ENCODE measurements at regions not wholly inside any gene's neighbourhood (a gene's known extent, or its start where the extent isn't known, plus 50 kb on each side); places are given as distances from the start of the nearest gene placed in this dataset.
"Not testable (repeated sequence)": the region's sequence is repeated elsewhere in the genome, so short reads cannot be mapped to it uniquely, and the experiment has no call there.

GRCh38 chr4:158407961-158408360 lies 113.7 kb upstream of the RXFP1 start:
- DNase-seq, result not testable (repeated sequence)

- DNase-seq, result no peak
These were observed 111.4 kb upstream of the RXFP1 start for GRCh38 chr4:158410272-158410671.

GRCh38 chr4:158411269-158411668 lies 110.4 kb upstream of the RXFP1 start:
- DNase-seq, result peak; percentile 92

- not testable (repeated sequence) for DNase-seq
These were observed 103.0 kb upstream of the RXFP1 start for GRCh38 chr4:158418679-158419078.

GRCh38 chr4:158420782-158421181 lies 100.9 kb upstream of the RXFP1 start:
- DNase-seq, result no peak

GRCh38 chr4:158422546-158422945 lies 99.1 kb upstream of the RXFP1 start:
- DNase-seq, result no peak

GRCh38 chr4:158428242-158428641 lies 93.4 kb upstream of the RXFP1 start:
- DNase-seq, result no peak

- DNase-seq, result no peak
These were observed 78.9 kb upstream of the RXFP1 start for GRCh38 chr4:158442736-158443135.

- no peak for DNase-seq
These were observed 78.0 kb upstream of the RXFP1 start for GRCh38 chr4:158443731-158444130.

- DNase-seq, result no peak
These were observed 77.1 kb upstream of the RXFP1 start for GRCh38 chr4:158444621-158445020.

GRCh38 chr4:158446106-158446505 lies 75.6 kb upstream of the RXFP1 start:
- no peak for DNase-seq

GRCh38 chr4:158450741-158451140 lies 70.9 kb upstream of the RXFP1 start:
- DNase-seq, result no peak

GRCh38 chr4:158452116-158452515 lies 69.6 kb upstream of the RXFP1 start:
- not testable (repeated sequence) for DNase-seq

GRCh38 chr4:158458271-158458895 lies 63.3 kb upstream of the RXFP1 start:
- DNase-seq, result no peak

- DNase-seq, result no peak
These were observed 62.4 kb upstream of the RXFP1 start for GRCh38 chr4:158459085-158459820.

- no peak for DNase-seq
These were observed 60.3 kb upstream of the RXFP1 start for GRCh38 chr4:158461336-158461735.

- DNase-seq, result no peak
These were observed 59.1 kb upstream of the RXFP1 start for GRCh38 chr4:158462611-158463010.
